DMS79 (cell line): ENCODE measurements at regions not wholly inside any gene's neighbourhood (a gene's known extent, or its start where the extent isn't known, plus 50 kb on each side); places are given as distances from the start of the nearest gene placed in this dataset.

Experiments
- DNase-seq: peaks from one replicate; lab custom pipeline; 2025; lab: John Stamatoyannopoulos, UW

GRCh38 chr11:131052367-131052766 is 136.1 kb upstream of the SNX19 start:
- DNase-seq = no peak

- no peak for DNase-seq
These were observed 139.8 kb upstream of the SNX19 start for GRCh38 chr11:131056036-131056435.

DNA sequence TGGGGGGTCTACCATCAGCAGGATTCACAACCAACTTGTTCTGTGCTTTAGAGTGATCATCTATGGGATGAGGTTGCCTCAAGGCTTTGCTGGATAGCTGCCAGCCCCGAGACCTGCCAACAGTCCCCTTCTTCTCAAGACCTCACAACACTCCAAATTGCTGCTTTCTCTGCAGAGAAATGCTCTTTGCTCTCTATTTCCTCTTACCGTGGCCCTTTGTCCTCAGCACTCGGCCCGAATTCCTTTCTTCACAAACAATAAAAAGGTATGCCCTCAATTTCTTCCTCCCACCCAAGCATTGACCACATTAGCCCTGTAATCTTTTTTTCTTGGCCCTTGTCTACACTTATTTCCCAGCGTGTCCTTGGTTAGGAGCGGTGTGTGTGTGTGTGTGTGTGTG is 147.4 kb upstream of the SNX19 start:
- DNase-seq = peak; percentile 88

DNA sequence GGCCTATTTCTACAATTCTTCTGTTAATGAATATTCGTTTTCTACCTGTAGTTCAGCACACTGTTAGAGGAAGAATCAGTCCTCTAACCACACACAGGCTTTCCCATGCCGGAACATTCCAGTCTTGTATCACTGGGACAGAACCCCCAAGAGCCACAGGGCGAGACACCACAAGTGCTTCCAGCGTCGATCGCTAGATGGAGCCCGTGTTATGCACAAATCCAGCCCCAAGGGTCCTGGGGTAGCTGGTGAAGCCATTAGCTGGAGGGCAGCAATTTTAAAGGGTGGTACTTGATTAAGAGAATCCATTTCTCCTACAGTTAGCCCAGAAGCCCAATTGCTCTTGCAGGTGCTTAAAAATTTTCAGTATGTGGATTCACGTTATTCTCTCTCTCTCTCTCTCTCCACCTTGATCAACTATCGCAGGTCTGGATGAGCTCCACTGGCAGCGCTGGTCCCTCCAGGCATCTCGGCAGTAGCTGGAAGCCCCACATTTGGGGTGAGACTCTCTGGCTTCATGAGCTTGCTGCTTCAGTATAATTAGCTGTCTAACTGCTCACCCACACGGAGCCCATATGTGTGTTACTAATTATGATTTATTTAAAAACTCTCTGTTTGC is 148.2 kb upstream of the SNX19 start:
- DNase-seq = peak; percentile 61

DNA sequence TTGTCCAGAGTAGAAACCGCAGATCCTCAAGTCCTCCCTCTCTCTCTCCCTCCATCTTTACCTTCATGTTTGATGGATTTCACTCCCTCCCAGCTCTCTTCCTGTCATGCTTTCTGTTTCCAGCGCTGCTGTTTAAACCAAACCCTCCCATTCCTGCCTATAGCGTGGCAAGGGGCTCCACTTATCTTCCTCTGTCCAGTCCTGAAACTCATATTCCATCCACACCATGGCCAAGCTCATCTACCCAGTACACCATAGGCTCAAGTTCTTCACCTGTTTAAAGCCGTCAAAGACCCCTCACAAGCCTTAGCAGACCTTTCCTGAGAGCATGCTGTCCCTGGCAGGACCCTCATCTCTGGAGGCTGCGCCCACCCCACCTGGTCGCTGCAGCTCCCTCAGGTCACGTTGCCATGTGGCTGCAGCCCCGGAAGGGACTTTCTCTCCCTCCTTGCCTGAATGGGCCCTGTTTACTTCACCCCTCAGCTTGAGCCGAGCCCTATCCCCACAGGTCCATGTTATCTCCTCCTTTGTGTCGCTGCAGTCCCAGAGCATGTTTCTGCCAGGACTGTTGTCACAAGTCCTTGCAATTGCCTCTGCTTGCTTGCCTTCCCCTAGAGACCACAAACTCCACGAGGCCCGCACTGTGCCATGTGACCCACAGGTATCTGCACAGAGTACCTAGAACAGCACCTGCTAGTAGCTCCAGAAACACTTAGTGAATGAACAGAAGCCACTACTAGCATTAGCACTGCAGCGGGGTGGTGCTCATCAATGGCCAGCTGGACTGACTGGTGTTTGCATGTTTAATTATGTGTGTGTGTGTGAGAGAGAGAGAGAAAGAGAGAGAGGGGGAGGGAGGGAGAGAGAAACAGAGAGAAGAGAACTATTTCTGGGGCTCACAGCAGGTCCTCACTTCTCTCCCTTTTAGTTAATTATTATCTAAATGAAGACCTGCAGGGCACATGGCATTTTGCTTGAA is 149.4 kb upstream of the SNX19 start:
- no peak for DNase-seq

DNA sequence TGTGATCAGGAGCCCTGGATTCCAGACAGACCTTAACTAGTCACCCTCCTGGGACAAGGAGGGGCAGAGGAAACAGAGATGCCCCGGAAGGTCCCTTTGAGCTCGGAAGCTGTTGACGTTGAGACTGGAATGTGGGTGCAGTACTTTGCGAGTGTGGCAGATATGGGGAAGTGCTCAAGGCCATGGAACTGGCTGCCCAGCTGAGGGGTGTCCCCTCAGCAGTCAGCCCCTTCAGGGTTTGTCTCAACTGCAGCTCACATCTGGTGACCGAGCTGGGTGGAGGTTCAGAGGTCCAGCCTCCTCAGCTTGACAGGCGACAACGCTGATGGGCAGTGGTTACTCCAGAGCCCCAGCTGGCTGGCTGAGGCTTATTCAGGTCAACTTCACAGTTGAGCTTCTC is 150.3 kb upstream of the SNX19 start:
- no peak for DNase-seq

GRCh38 chr11:131070365-131070764 is 154.1 kb upstream of the SNX19 start:
- no peak for DNase-seq

DNA sequence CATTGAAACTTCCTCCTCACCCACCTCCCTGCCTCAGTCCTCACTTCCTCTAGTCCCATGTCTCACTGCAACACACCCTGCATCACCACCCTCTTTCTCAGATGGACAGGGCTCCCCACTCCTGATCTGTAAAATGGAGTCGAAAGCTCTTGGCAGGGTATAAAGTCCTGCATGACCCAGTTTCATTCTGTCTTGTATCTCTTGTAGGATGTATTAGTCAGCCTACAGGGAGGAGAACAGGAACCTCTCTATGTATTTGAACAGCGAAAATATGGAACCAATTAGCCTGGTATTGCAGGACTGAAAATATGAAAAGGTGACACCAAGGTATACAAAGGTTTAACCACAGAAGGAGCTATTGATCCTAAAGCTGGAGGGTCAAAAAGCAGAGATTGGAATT is 156.9 kb upstream of the SNX19 start:
- no peak for DNase-seq

DNA sequence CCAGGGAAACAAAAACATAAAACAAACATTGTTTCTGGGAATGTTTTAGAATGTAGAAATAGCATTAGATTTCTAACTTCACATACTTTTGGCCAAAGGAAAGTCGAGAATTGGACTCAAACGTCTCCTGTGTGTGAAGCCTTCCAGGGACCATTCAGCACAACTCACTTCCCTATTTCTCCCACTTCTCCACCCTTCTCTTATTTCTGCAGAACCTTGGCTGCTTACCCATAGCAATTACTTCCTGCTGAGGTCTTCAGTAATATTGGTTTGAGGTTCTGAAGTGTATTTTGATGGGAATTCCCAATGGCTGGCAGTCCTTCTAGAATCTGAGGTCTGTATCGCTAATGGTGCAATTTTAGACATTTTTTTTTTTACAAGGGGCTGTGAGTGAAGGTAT is 158.3 kb upstream of the SNX19 start:
- peak; percentile 69 for DNase-seq

DNA sequence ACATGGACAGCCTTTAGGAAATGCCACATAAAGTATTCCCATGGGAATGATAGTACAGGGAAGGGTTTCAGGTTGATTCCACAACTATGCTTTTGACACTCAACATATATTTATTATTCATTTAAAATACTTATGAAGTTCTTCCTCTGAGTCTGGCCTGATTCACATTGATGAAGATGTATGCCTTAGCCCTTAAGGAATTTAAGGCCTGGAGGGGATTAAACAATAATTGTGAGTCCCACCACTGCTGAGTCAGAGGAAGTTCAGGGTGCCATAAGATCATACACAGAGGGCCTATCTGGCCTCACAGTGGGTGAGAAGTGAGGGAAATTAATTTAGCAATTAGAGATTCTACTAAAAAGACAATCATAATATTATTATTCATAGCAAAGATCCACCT is 161.1 kb upstream of the SNX19 start:
- no peak for DNase-seq

- DNase-seq = no peak
These were observed 162.8 kb upstream of the SNX19 start for GRCh38 chr11:131079036-131079435.

- DNase-seq = no peak
These were observed 173.5 kb upstream of the SNX19 start for GRCh38 chr11:131089727-131090245.

GRCh38 chr11:131092469-131092868 is 176.2 kb upstream of the SNX19 start:
- no peak for DNase-seq

- DNase-seq = peak; percentile 26
These were observed 178.5 kb upstream of the SNX19 start for GRCh38 chr11:131094827-131095226.

DNA sequence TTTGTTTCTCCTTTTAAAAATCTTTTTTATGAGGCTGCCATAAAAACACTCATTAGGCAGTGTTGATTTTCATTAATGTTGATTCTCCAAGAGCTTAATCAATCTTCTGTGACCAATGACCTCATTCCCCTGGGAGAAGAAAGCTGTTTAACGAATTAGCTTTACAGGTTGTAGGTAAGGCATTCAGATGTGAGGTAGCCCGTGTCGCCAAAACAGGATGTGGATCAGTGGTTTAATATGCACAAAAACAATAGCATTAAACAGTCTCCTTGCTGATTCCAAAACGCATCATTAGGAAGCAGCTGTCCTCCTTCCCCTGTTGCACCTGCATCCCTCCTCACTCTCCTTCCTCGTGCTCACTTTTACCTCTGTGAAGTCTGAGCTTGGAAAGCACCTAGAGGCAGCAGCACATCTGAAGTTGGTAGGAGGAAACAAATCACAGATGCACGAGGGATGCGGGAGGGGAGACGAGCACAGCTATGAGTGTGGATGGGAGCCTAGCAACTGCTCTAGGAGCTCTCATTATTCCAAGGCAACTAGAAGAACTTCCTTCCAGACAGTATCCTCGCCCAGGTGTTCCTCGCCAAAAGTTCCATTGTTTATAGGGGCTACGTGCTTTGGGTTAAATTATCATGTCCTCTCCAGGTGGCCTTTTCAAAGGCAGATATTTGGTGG is 179.4 kb upstream of the SNX19 start:
- DNase-seq = peak; percentile 95

DNA sequence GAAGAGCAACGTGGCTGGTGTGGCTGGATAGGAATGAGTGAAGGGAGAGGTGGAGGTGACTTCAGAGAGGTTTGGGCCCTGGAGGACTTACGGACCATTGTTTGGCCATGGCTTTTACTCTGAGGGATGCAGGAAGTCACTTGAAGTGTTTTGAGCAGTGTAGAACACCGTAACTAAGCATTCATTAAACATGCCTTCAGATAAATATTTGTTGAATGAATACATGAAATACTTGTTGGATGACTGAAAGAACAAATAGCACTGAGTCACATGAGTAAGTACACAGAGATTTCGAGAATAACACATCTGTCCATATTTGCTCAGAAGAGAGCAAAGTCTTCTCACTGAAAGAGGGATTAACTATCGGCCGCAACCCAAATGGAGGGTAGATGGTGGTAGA is 182.7 kb upstream of the SNX19 start:
- DNase-seq = no peak

GRCh38 chr11:131099746-131100145 is 183.5 kb upstream of the SNX19 start:
- no peak for DNase-seq

DNA sequence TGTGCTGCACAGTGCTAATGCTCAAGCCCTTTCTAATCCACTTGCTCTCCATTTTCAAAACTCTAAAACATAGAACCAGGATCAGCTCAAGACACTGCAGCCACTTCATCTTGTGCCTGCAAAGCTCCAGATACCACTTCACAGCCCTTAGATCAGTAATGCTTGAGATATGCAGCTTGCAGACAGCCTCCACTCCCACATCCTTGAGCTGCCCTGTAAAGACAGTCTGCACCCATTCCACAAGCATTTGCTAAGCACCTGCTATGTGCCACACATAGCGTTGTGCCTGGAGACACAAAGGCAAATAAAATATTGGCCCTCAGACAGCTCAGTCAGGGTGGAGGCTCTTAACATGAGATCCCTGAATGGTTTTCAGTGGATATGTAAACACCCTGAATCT is 192.5 kb upstream of the SNX19 start:
- DNase-seq = no peak

DNA sequence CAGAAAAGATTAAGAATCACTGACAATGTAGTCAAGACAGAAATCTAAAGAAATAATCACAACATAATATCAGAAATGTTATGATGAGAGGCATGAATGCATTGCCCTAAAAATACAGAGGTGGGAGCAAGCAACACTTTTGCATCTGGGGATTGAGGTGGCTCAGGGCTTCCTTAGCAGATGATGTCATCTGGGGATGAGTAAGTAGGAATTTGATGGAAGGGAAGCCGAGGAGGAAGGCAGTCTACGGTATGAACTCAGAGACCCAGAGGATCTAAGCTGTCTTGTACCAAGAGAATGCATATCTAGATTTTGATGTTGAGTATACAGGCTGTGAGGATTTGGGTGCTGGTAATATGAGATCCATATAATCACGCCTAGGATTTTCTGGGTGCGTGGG is 193.0 kb upstream of the SNX19 start:
- DNase-seq = no peak

- no peak for DNase-seq
These were observed 193.5 kb upstream of the SNX19 start for GRCh38 chr11:131109790-131110189.

DNA sequence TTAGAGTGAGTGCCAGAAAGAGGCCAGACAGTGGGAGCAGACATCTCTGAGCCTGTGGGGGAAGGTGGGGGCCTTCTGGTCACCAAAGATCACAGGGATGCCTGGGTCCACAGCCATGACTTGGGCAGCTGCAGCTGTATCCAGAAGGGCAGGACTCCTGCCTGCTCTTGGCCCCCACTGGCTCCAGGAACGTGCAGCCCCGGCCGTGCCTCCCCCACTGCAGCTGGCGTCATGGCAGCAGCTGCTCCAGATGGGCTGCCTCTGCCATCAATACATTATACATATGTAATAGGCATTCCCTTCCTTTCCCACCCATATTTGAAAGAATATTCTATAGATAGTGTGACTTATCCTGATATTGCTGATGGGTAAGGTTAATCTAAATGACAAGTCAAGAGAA is 195.5 kb upstream of the SNX19 start:
- no peak for DNase-seq

DNA sequence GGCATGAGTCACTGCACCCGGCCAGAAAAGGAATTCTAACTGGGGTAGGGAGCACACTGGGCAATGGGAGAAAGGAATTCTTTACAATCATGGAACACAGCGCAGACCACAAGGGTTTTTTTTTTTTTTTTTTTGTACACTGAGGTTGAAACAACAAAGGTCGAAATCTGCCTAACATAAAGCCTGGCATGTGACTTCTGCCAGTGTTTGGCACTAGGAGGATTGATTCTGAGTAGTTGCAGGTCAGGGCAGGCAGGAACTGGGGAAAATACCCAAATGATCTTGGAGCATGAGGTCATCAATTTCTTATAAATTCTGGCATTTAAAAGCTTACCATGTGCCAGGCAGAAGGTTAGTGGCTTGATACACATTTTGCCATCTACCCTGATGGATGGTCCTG is 202.0 kb upstream of the SNX19 start:
- no peak for DNase-seq
